Activated CD4-positive, alpha-beta T cell treated with anti-CD3 and anti-CD28 coated beads, Interleukin-2, amount 10 ng/mL, durations not matched to agents 24 days and 14 days (primary cell): ENCODE measurements at regions not wholly inside any gene's neighbourhood (a gene's known extent, or its start where the extent isn't known, plus 50 kb on each side); places are given as distances from the start of the nearest gene placed in this dataset.

Experiments used
- DNase-seq: peaks from one replicate; pipeline ENCODE4 v3.0.0; 2022
- H3K27ac Mint-ChIP-seq: one replicate; pipeline ENCODE4 v1.8.0; 2022; ENCODE audit warnings: mild to moderate bottlenecking, mixed read lengths
- H3K27me3 Mint-ChIP-seq: one replicate; pipeline ENCODE4 v1.8.0; 2022; ENCODE audit warnings: mixed read lengths
- H3K36me3 Mint-ChIP-seq: one replicate; pipeline ENCODE4 v1.8.0; 2022; ENCODE audit warnings: low read depth, mild to moderate bottlenecking, mixed read lengths
- H3K4me1 Mint-ChIP-seq: one replicate; pipeline ENCODE4 v1.8.0; 2021; ENCODE audit warnings: mixed read lengths
- H3K4me3 Mint-ChIP-seq: one replicate; pipeline ENCODE4 v1.8.0; 2022; ENCODE audit warnings: mild to moderate bottlenecking, moderate library complexity, mixed read lengths
- H3K9me3 Mint-ChIP-seq: one replicate; pipeline ENCODE4 v1.8.0; 2021; ENCODE audit warnings: mixed read lengths
- intact Hi-C: fragments of 100-400 bp; cut with micrococcal nuclease; formaldehyde crosslinking; loops from one replicate; pipeline ENCODE4 v1.15.1; 2023

- Mint-ChIP-seq H3K9me3 (no peaks in the 10 kb centered on the region), H3K36me3 (no peaks in the 10 kb centered on the region), H3K27ac (no peak overlapping the region), H3K27me3 (peaks cover 3% of the 10 kb centered on the region), H3K4me1 (no peaks in the 10 kb centered on the region), H3K4me3 (no peak overlapping the region)
- intact Hi-C loops = no loop called here
- DNase-seq = no peak
Observed at GRCh38 chr16:88314991-88315542, 67.7 kb upstream of the ZNF469 start.

GRCh38 chr16:88315543-88316105 is 67.1 kb upstream of the ZNF469 start:
- DNase-seq = no peak
- Mint-ChIP-seq H3K36me3 (no peaks in the 10 kb centered on the region), H3K9me3 (no peaks in the 10 kb centered on the region), H3K27me3 (peaks cover 3% of the 10 kb centered on the region), H3K27ac (no peak overlapping the region), H3K4me1 (no peaks in the 10 kb centered on the region), H3K4me3 (no peak overlapping the region)
- intact Hi-C loops = no loop called here

GRCh38 chr16:88316151-88316550 is 66.6 kb upstream of the ZNF469 start:
- no peak for DNase-seq
- Mint-ChIP-seq H3K27me3 (peaks cover 3% of the 10 kb centered on the region), H3K36me3 (no peaks in the 10 kb centered on the region), H3K4me1 (no peaks in the 10 kb centered on the region), H3K9me3 (no peaks in the 10 kb centered on the region), H3K27ac (no peak overlapping the region), H3K4me3 (no peak overlapping the region)
- intact Hi-C loops = no loop called here

DNA sequence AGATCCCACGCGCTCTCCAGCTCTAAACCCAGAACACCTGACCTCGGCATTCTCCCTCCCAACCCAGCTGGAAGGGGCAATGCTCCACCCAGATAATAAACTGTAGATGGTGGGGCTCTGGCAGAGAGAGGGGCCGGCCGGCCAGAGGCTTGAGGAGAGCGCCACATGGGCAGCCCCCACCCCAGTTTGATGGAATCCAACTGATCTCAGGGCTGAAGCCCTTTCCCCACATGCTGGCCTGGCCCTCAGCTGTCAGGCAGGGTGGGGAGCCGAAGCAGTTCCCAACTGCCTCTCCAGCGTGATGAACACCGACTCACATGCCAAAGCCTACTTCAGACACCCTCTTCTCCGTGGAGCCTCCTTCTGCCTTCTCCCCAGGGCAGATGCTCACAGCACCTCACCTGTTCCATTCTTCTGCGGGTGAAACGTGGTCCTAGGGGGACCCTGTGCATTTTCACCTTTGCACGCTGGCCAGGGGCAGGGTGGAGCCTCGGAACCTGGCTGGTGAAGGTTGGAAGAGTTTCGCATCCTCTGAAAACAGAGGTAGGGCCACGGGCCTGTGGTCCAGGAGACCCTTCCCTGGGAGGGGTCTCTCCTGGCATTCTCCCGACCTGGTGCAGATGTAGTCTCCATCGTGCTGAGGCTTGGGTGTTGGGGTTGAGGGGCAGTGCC is 65.7 kb upstream of the ZNF469 start:
- intact Hi-C loops = no loop called here
- H3K4me1 Mint-ChIP-seq = no peaks in the 10 kb centered on the region
- no peaks in the 10 kb centered on the region for H3K36me3 Mint-ChIP-seq
- H3K27ac Mint-ChIP-seq = no peak overlapping the region
- H3K27me3 Mint-ChIP-seq = peaks cover 3% of the 10 kb centered on the region
- no peak overlapping the region for H3K4me3 Mint-ChIP-seq
- DNase-seq = no peak
- H3K9me3 Mint-ChIP-seq = peaks cover 3% of the 10 kb centered on the region

DNA sequence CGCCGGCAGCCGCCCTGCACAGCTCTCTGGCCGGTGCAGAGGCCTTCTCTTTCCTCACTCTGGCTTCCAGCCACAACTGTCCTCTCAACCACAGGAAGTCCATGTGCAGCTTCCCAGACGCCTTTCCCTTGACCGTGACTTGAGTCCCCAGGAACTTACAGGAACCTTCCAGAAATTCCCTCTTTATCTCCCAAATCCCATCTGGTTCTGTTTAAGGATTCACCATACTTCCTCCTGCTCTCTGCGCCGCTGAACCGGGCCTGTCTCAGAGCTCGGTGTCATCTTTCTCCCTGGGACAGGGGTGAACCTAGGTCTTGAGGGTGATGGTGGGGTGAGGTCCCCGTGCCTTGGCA is 65.2 kb upstream of the ZNF469 start:
- no peaks in the 10 kb centered on the region for H3K4me1 Mint-ChIP-seq
- peaks cover under 1% of the 10 kb centered on the region for H3K27me3 Mint-ChIP-seq
- intact Hi-C loops = no loop called here
- peaks cover 3% of the 10 kb centered on the region for H3K9me3 Mint-ChIP-seq
- no peaks in the 10 kb centered on the region for H3K36me3 Mint-ChIP-seq
- no peak overlapping the region for H3K27ac Mint-ChIP-seq
- no peak for DNase-seq
- no peak overlapping the region for H3K4me3 Mint-ChIP-seq

DNA sequence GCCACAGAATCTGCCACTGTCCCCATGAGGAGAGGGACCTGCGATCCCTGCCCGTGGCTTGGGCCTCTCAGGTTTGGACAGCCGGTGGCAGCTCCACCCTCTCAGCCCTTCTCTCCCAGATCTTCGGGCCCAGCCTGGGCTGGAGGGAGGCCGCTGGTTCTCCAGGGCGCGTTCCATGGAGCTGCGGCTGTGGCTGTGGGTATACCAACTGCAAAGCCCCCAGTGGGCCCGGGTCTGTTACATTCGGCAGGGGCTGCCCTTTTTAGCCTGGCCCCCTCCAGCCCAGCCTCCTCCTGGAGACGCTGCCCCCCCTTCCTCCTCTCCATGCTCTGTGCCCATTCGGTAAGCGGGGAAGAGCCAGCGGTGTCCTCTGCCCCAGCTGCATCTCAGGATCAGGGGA is 64.7 kb upstream of the ZNF469 start:
- Mint-ChIP-seq H3K27ac (no peak overlapping the region), H3K4me3 (no peak overlapping the region), H3K36me3 (no peaks in the 10 kb centered on the region), H3K27me3 (no peaks in the 10 kb centered on the region), H3K9me3 (peaks cover 3% of the 10 kb centered on the region), H3K4me1 (no peaks in the 10 kb centered on the region)
- DNase-seq = no peak
- intact Hi-C loops = no loop called here

- no peak for DNase-seq
- Mint-ChIP-seq H3K9me3 (peaks cover 3% of the 10 kb centered on the region), H3K4me1 (no peaks in the 10 kb centered on the region), H3K36me3 (no peaks in the 10 kb centered on the region), H3K27ac (no peak overlapping the region), H3K27me3 (no peaks in the 10 kb centered on the region), H3K4me3 (no peak overlapping the region)
- intact Hi-C loops = no loop called here
Observed at GRCh38 chr16:88318521-88318920, 64.2 kb upstream of the ZNF469 start.

GRCh38 chr16:88319116-88319965 is 63.4 kb upstream of the ZNF469 start:
- DNase-seq = no peak
- intact Hi-C loops = no loop called here
- no peak overlapping the region for H3K27ac Mint-ChIP-seq
- no peaks in the 10 kb centered on the region for H3K27me3 Mint-ChIP-seq
- no peak overlapping the region for H3K4me3 Mint-ChIP-seq
- H3K36me3 Mint-ChIP-seq = no peaks in the 10 kb centered on the region
- H3K9me3 Mint-ChIP-seq = peaks cover 3% of the 10 kb centered on the region
- no peaks in the 10 kb centered on the region for H3K4me1 Mint-ChIP-seq

DNA sequence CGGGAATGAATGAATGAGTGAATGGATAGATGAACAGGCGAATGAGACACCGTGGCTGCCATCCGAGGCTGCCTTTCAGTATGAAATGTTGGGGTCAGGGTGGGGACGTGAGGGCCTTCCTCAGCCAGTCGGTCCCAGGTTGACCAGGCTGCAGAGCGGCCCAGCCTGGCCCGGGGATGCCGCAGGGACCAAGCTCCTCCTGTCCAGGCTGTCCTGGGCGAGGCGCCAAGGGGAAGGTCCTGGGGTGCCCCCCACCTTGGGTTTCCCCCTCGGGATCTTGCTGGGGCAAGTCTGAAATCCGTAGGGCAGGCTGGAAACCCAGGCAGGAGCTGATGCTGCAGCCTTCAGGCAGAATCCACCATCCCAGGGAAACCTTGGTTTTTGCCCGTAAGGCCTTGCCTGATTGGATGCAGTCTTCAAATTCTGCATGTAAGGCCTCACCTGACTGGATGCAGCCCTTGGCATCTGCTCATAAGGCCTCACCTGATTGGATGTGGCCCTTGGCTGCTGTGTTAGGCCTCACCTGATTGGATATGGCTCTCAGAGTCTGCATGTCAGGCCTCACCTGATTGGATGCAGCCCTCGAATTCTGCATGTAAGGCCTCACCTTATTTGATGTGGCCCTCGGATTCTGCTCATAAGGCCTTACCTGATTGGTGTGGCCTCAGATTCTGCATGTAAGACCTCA is 61.7 kb upstream of the ZNF469 start:
- no peaks in the 10 kb centered on the region for H3K4me1 Mint-ChIP-seq
- H3K9me3 Mint-ChIP-seq = peaks cover 3% of the 10 kb centered on the region
- H3K27ac Mint-ChIP-seq = no peak overlapping the region
- DNase-seq = peak; percentile 60
- no peaks in the 10 kb centered on the region for H3K27me3 Mint-ChIP-seq
- intact Hi-C loops = no loop called here
- no peak overlapping the region for H3K4me3 Mint-ChIP-seq
- no peaks in the 10 kb centered on the region for H3K36me3 Mint-ChIP-seq

- Mint-ChIP-seq H3K36me3 (no peaks in the 10 kb centered on the region), H3K4me1 (no peaks in the 10 kb centered on the region), H3K27ac (no peak overlapping the region), H3K4me3 (no peak overlapping the region), H3K27me3 (no peaks in the 10 kb centered on the region), H3K9me3 (peaks cover 3% of the 10 kb centered on the region)
- DNase-seq = no peak
- intact Hi-C loops = no loop called here
Observed at GRCh38 chr16:88321635-88322499, 60.9 kb upstream of the ZNF469 start.

DNA sequence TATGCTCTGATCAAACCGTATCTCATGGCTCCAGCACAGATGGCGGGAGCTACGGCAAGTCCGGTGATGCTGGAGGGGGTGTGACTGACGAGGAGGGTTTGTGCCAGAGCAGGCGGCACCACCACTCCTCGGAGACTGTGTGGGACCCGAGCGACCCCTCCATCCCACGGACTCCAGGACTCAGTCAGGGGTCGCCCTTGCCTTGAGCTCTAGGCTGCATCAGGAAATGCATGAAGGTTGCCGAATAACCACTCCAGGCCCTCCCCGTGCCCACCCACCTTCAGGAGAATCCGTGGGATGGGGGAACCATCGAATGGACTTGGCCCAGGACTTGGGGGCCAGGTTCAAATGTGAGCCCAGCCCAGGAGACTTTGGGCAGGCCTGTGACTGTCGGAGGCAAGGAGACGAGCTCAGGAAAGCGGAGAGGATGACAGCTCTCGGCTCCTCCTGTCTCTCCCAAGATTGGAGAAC is 60.2 kb upstream of the ZNF469 start:
- Mint-ChIP-seq H3K27me3 (no peaks in the 10 kb centered on the region), H3K4me1 (no peaks in the 10 kb centered on the region), H3K27ac (no peak overlapping the region), H3K4me3 (no peak overlapping the region), H3K36me3 (no peaks in the 10 kb centered on the region), H3K9me3 (peaks cover 3% of the 10 kb centered on the region)
- no peak for DNase-seq
- intact Hi-C loops = no loop called here

GRCh38 chr16:88323041-88323440 is 59.7 kb upstream of the ZNF469 start:
- Mint-ChIP-seq H3K4me3 (no peak overlapping the region), H3K27me3 (no peaks in the 10 kb centered on the region), H3K4me1 (no peaks in the 10 kb centered on the region), H3K27ac (no peak overlapping the region), H3K36me3 (no peaks in the 10 kb centered on the region), H3K9me3 (peaks cover 3% of the 10 kb centered on the region)
- intact Hi-C loops = no loop called here
- no peak for DNase-seq
